Type B pancreatic cell (in vitro differentiated cells): ENCODE measurements at regions not wholly inside any gene's neighbourhood (a gene's known extent, or its start where the extent isn't known, plus 50 kb on each side); places are given as distances from the start of the nearest gene placed in this dataset.
"Not testable (repeated sequence)": the region's sequence is repeated elsewhere in the genome, so short reads cannot be mapped to it uniquely, and the experiment has no call there.

ENCODE experiments used
- DNase-seq: peaks from one replicate; pipeline ENCODE4 v3.0.0; 2021; ENCODE audit warnings: mixed read lengths; ENCODE audit not compliant: unreplicated experiment; ENCODE audit errors: extremely low spot score
- H3K27ac Mint-ChIP-seq: 2 replicates; pipeline ENCODE4 v1.8.0; 2021; ENCODE audit warnings: mild to moderate bottlenecking, mixed read lengths
- H3K27me3 Mint-ChIP-seq: 2 replicates; pipeline ENCODE4 v1.8.0; 2021; ENCODE audit warnings: mixed read lengths
- H3K36me3 Mint-ChIP-seq: 2 replicates; pipeline ENCODE4 v1.8.0; 2021; ENCODE audit warnings: mixed read lengths
- H3K4me1 Mint-ChIP-seq: one replicate; pipeline ENCODE4 v1.8.0; 2021; ENCODE audit warnings: mixed read lengths; ENCODE audit not compliant: unreplicated experiment
- H3K4me3 Mint-ChIP-seq: 2 replicates; pipeline ENCODE4 v1.8.0; 2021; ENCODE audit warnings: mild to moderate bottlenecking, mixed read lengths
- H3K9me3 Mint-ChIP-seq: 2 replicates; pipeline ENCODE4 v1.8.0; 2021; ENCODE audit warnings: mixed read lengths
- TF ChIP-seq, protein P1 (sequence below): fragments of 200-600 bp; sonication (generic); conservative IDR thresholded peaks from 2 replicates; pipeline ENCODE4 v1.5.0; 2021; ENCODE audit warnings: antibody characterized with exemption, mild to moderate bottlenecking

DNA sequence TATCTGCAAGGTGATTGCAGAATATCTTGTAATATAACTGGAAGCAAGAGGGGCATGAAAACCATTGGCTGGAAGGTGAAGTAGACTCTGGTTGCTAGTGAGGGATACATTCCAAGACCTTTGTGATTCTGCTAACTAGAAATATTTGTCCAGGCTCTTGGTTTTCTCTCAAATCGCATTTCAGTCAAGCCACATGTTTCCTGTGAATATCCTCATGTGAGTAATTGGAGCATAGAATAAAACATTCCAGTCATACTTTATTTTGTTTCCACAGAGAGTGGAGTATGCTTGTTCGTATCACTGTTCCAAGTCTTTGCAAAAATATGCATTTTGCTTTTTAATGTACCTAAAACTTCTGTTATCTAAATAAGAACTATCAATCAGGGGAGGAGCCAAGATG lies 850.0 kb downstream of the EPHA3 start:
- Mint-ChIP-seq H3K36me3 (no peaks in the 10 kb centered on the region), H3K27ac (no peak overlapping the region), H3K4me3 (no peak overlapping the region), H3K9me3 (no peaks in the 10 kb centered on the region), H3K4me1 (peaks cover 4% of the 10 kb centered on the region), H3K27me3 (no peaks in the 10 kb centered on the region)
- no peak for DNase-seq
- TF ChIP-seq, protein P1, sequence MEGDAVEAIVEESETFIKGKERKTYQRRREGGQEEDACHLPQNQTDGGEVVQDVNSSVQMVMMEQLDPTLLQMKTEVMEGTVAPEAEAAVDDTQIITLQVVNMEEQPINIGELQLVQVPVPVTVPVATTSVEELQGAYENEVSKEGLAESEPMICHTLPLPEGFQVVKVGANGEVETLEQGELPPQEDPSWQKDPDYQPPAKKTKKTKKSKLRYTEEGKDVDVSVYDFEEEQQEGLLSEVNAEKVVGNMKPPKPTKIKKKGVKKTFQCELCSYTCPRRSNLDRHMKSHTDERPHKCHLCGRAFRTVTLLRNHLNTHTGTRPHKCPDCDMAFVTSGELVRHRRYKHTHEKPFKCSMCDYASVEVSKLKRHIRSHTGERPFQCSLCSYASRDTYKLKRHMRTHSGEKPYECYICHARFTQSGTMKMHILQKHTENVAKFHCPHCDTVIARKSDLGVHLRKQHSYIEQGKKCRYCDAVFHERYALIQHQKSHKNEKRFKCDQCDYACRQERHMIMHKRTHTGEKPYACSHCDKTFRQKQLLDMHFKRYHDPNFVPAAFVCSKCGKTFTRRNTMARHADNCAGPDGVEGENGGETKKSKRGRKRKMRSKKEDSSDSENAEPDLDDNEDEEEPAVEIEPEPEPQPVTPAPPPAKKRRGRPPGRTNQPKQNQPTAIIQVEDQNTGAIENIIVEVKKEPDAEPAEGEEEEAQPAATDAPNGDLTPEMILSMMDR, result no peak

DNA sequence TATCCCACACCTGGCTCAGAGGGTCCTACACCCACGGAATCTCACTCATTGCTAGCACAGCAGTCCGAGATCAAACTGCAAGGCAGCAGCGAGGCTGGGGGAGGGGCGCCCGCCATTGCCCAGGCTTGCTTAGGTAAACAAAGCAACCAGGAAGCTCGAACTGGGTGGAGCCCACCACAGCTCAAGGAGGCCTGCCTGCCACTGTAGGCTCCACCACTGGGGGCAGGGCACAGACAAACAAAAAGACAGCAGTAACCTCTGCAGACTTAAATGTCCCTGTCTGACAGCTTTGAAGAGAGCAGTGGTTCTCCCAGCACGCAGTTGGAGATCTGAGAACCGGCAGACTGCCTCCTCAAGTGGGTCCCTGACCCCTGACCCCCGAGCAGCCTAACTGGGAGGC lies 850.7 kb downstream of the EPHA3 start:
- not testable (repeated sequence) for H3K9me3 Mint-ChIP-seq, H3K27me3 Mint-ChIP-seq, H3K4me3 Mint-ChIP-seq, H3K4me1 Mint-ChIP-seq, DNase-seq, H3K27ac Mint-ChIP-seq, H3K36me3 Mint-ChIP-seq

DNA sequence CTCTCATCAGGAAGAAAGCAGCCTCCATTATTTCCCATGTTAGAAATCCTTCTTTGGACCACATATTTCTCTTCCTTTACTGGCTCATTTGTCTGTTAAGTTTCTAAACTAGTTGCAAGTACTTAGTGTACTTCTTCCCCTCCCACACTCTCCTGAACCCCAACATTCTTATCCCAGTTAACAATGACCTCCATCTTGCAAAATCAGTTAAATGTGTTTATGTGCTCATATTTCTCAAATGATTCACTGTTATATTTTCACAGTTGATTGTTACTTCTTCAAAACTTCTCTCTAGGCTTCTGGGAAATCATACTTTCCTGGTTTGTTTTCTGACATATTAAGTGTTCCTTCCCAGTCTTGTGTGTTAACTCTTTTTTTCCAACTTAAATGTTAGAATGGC lies 856.9 kb downstream of the EPHA3 start:
- H3K36me3 Mint-ChIP-seq, result no peaks in the 10 kb centered on the region
- H3K27ac Mint-ChIP-seq, result no peak overlapping the region
- H3K4me3 Mint-ChIP-seq, result no peak overlapping the region

DNA sequence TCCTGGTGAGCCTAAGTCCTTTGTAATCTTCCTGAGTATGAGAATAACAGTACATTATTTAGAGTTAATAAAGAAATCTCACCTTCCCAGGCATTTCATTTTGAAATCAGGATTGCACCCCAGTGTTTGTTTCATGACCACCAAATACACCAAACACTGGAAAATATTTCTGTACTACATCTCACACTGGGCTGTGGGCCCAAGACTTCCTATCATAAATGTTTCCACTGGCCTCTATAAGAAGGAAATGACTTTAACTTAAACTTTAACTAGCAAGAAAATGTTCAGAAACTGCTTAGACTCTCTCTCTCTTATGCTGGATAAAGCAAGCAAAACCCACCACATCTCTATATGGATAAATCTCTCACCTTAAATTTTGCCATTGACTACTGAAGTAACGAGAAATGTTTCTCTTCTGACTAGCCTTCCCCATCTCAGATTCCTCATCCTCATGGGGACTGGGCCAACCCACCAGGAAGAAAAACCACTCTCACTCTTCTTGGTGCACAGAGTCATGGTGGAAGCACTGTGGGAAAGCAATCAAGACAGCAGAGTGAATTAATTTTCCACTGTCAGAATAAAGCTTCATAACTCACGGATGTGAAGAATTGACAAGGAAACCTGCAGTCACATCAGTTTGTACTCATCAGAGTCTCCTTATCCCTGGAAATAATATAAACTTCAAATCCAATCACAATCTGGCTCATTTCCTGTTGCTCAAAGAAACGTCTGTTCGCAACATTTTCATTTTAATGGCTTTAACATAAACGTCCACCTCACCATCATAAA lies 859.6 kb downstream of the EPHA3 start:
- TF ChIP-seq, protein P1, result no peak
- no peak for DNase-seq
- Mint-ChIP-seq H3K9me3 (no peaks in the 10 kb centered on the region), H3K27me3 (no peaks in the 10 kb centered on the region), H3K36me3 (no peaks in the 10 kb centered on the region), H3K4me1 (no peaks in the 10 kb centered on the region), H3K27ac (no peak overlapping the region), H3K4me3 (no peak overlapping the region)

More for the DNA sequence above, 856.9 kb downstream of the EPHA3 start:
- no peaks in the 10 kb centered on the region for H3K9me3 Mint-ChIP-seq
- no peaks in the 10 kb centered on the region for H3K4me1 Mint-ChIP-seq
- no peak for DNase-seq
- no peaks in the 10 kb centered on the region for H3K27me3 Mint-ChIP-seq
- TF ChIP-seq, protein P1, result no peak

DNA sequence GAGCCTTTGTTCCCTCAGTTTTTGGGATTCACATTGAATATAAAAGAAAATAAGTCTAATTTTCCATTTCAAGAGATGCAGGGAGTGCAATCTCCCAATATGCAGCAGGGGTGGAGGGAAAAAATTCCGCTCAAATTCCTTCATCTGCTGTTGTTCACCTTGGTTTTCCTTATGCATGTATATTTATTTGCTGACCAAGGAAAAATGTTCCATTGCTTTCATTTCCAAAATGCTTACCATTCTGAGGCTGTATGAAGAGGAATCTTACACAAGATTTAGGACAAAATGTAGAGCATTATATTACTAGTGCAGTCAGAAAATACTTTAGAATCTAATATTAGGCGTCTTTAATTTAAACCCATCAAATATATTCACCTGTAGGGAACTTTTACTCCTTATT lies 863.9 kb downstream of the EPHA3 start:
- no peak for DNase-seq
- H3K4me3 Mint-ChIP-seq, result no peak overlapping the region
- TF ChIP-seq, protein P1, result no peak
- H3K27ac Mint-ChIP-seq, result no peak overlapping the region
- H3K27me3 Mint-ChIP-seq, result no peaks in the 10 kb centered on the region
- no peaks in the 10 kb centered on the region for H3K36me3 Mint-ChIP-seq
- H3K4me1 Mint-ChIP-seq, result no peaks in the 10 kb centered on the region
- H3K9me3 Mint-ChIP-seq, result no peaks in the 10 kb centered on the region

DNA sequence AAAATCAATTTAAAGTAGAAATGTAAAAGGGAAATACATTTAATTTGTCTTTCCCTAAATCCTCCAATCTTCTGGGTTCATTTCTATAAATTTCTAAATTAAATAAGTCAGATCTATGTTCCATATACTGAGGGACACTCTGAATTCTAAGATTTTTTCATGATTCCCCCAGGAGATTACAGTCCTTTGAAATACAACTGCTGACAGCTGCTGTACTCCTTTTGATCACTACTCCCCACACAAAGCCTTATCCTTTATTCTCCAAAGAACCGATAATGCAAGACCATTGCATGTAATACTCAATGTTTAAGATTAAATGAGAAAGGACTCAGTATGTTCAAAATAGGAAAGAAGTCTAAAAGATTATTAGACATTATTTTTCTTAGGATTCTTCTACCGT lies 865.7 kb downstream of the EPHA3 start:
- no peak overlapping the region for H3K4me3 Mint-ChIP-seq
- DNase-seq, result no peak
- H3K27me3 Mint-ChIP-seq, result no peaks in the 10 kb centered on the region
- H3K36me3 Mint-ChIP-seq, result no peaks in the 10 kb centered on the region
- TF ChIP-seq, protein P1, result no peak
- H3K4me1 Mint-ChIP-seq, result no peaks in the 10 kb centered on the region
- no peaks in the 10 kb centered on the region for H3K9me3 Mint-ChIP-seq
- H3K27ac Mint-ChIP-seq, result no peak overlapping the region
